CD14-positive monocyte (primary cell): ENCODE measurements at regions not wholly inside any gene's neighbourhood (a gene's known extent, or its start where the extent isn't known, plus 50 kb on each side); places are given as distances from the start of the nearest gene placed in this dataset.

Source experiments
- DNase-seq, 3 donors: peaks; one replicate each; pipeline ENCODE4 v3.0.0-alpha.2; 2011 to 2022
- H2AFZ ChIP-seq: 2 replicates; pipeline ENCODE4 v1.6.0; 2012; ENCODE audit warnings: mild to moderate bottlenecking, low read depth, low read length, inconsistent platforms; ENCODE audit not compliant: insufficient read depth, poor library complexity, severe bottlenecking
- H3K27ac ChIP-seq, 2 donors: 1 replicate in 1 of 2; 2 replicates in 1 of 2; pipeline ENCODE4 v1.5.1; 2012 to 2013; ENCODE audit warnings: low read length in 2 of 2, control low read depth in 1 of 2, inconsistent platforms in 1 of 2, low read depth in 1 of 2, mild to moderate bottlenecking in 1 of 2
- H3K27me3 ChIP-seq, 2 donors: one replicate each; pipeline versions ENCODE4 v1.6.0 to v1.6.1; 2011 to 2013; ENCODE audit warnings: low read length in 2 of 2; ENCODE audit not compliant: control insufficient read depth in 2 of 2, insufficient read depth in 2 of 2
- H3K36me3 ChIP-seq, 2 donors: replicated peaks in 1 of 2; 1 replicate in 1 of 2; 2 replicates in 1 of 2; pipeline versions ENCODE4 v1.5.1 to v1.6.1; 2012 to 2013; ENCODE audit warnings: low read length in 2 of 2, control low read depth in 1 of 2, inconsistent platforms in 1 of 2, mild to moderate bottlenecking in 1 of 2; ENCODE audit not compliant: insufficient read depth in 2 of 2, control insufficient read depth in 1 of 2
- H3K4me1 ChIP-seq, 2 donors: 1 replicate in 1 of 2; 2 replicates in 1 of 2; pipeline versions ENCODE4 v1.5.1 to v1.6.1; 2012 to 2013; ENCODE audit warnings: low read length in 2 of 2, control low read depth in 1 of 2, inconsistent platforms in 1 of 2, mild to moderate bottlenecking in 1 of 2, moderate library complexity in 1 of 2; ENCODE audit not compliant: insufficient read depth in 2 of 2, control insufficient read depth in 1 of 2
- H3K4me2 ChIP-seq: replicated peaks from 2 replicates; pipeline ENCODE3; 2012; ENCODE audit warnings: low read length, moderate library complexity, mild to moderate bottlenecking; ENCODE audit not compliant: poor library complexity, severe bottlenecking; ENCODE audit errors: extremely low read depth
- H3K4me3 ChIP-seq, 3 experiments: fragments of 200-600 bp in 1 of 3; sonication (generic) in 1 of 3; replicated peaks in 1 of 3; 1 replicate in 2 of 3; 2 replicates in 1 of 3; pipeline ENCODE4 v1.5.1; 2011 to 2013; ENCODE audit warnings: low read length in 3 of 3, mild to moderate bottlenecking in 3 of 3, control low read depth in 2 of 3, low read depth in 2 of 3, inconsistent platforms in 1 of 3, moderate library complexity in 1 of 3
- H3K79me2 ChIP-seq: 2 replicates; pipeline ENCODE4 v1.6.0; 2012; ENCODE audit warnings: mild to moderate bottlenecking, control low read depth, inconsistent platforms, low read length, moderate library complexity; ENCODE audit not compliant: insufficient read depth
- H3K9ac ChIP-seq: 2 replicates; pipeline ENCODE4 v1.6.0; 2017; ENCODE audit warnings: low read length, mild to moderate bottlenecking; ENCODE audit not compliant: insufficient read depth, poor library complexity, severe bottlenecking
- H3K9me3 ChIP-seq, 2 donors: replicated peaks in 1 of 2; 1 replicate in 1 of 2; 2 replicates in 1 of 2; pipeline versions ENCODE4 v1.5.1 to v1.6.1; 2012 to 2013; ENCODE audit warnings: low read length in 2 of 2, control low read depth in 1 of 2; ENCODE audit not compliant: control insufficient read depth in 1 of 2, insufficient read depth in 1 of 2
- H4K20me1 ChIP-seq: 2 replicates; pipeline ENCODE4 v1.6.0; 2012; ENCODE audit warnings: mild to moderate bottlenecking, low read length, control low read depth, moderate library complexity; ENCODE audit not compliant: insufficient read depth
- H3K27ac Mint-ChIP-seq, 7 donors: one replicate each; pipeline ENCODE4 v1.8.0; 2020; ENCODE audit warnings: mild to moderate bottlenecking in 7 of 7, mixed read lengths in 7 of 7, moderate library complexity in 6 of 7, inconsistent platforms in 2 of 7
- H3K27me3 Mint-ChIP-seq, 3 donors: one replicate each; pipeline ENCODE4 v1.8.0; 2021 to 2022; ENCODE audit warnings: low read depth in 3 of 3, mild to moderate bottlenecking in 3 of 3, mixed read lengths in 3 of 3, moderate library complexity in 3 of 3, inconsistent platforms in 1 of 3
- H3K36me3 Mint-ChIP-seq, 2 donors: one replicate each; pipeline ENCODE4 v1.8.0; 2020; ENCODE audit warnings: mixed read lengths in 2 of 2, inconsistent platforms in 1 of 2, mild to moderate bottlenecking in 1 of 2
- H3K4me1 Mint-ChIP-seq: one replicate; pipeline ENCODE4 v1.8.0; 2020; ENCODE audit warnings: mild to moderate bottlenecking, mixed read lengths
- H3K4me3 Mint-ChIP-seq, 2 donors: one replicate each; pipeline ENCODE4 v1.8.0; 2020; ENCODE audit warnings: mild to moderate bottlenecking in 2 of 2, mixed read lengths in 2 of 2, moderate library complexity in 1 of 2
- H3K9me3 Mint-ChIP-seq, 7 donors: one replicate each; pipeline ENCODE4 v1.8.0; 2020 to 2022; ENCODE audit warnings: mixed read lengths in 7 of 7, mild to moderate bottlenecking in 6 of 7, moderate library complexity in 6 of 7, inconsistent platforms in 2 of 7
- CTCF ChIP-seq: fragments of 200-600 bp; IDR thresholded peaks from one replicate; pipeline ENCODE4 v1.8.0; 2022; ENCODE audit warnings: antibody characterized with exemption, mild to moderate bottlenecking
- WGBS: methylation state at CpG from one replicate; pipeline ENCODE4 v1.1.5; 2013; ENCODE audit warnings: missing lambda C conversion rate; ENCODE audit not compliant: insufficient coverage; 5-methylcytosine and 5-hydroxymethylcytosine counted together
- intact Hi-C, 2 donors: fragments of 100-400 bp; cut with micrococcal nuclease; formaldehyde crosslinking; loops; one replicate each; pipeline versions ENCODE4 v1.15.0 to v1.15.1; 2023

- H3K9ac ChIP-seq, result no peak overlapping the region
- H3K4me1 ChIP-seq, result no peaks in the 10 kb centered on the region
- H3K27ac ChIP-seq, result no peak overlapping the region
- no peak overlapping the region for H3K4me3 ChIP-seq
- intact Hi-C loops, result no loop called here
- no peaks in the 10 kb centered on the region for H3K36me3 ChIP-seq
- H3K9me3 ChIP-seq, result peaks cover 3 to 13% of the 10 kb centered on the region in 2 donors
- no peaks in the 10 kb centered on the region for H3K79me2 ChIP-seq
- no CpG with 5 or more reads among the region's 3 CpGs for WGBS
- Mint-ChIP-seq H3K4me3 (no peak overlapping the region), H3K27me3 (peaks cover 0 to 2% (median 0%) of the 10 kb centered on the region in 3 donors), H3K4me1 (no peaks in the 10 kb centered on the region), H3K27ac (no peak overlapping the region), H3K9me3 (peaks cover 4 to 18% (median 7%) of the 10 kb centered on the region in 7 donors), H3K36me3 (no peaks in the 10 kb centered on the region)
- no peak overlapping the region for H3K4me2 ChIP-seq
- H4K20me1 ChIP-seq, result no peaks in the 10 kb centered on the region
- TF ChIP-seq CTCF, result no peak
- H3K27me3 ChIP-seq, result no peaks in the 10 kb centered on the region
- DNase-seq, result no peak
- H2AFZ ChIP-seq, result no peak overlapping the region
Measured at GRCh38 chr13:56020425-56020824, 1120.3 kb upstream of the PRR20A start.

GRCh38 chr13:56039992-56040391, 1100.7 kb upstream of the PRR20A start:
- no peak overlapping the region for H3K4me3 Mint-ChIP-seq
- H3K9me3 ChIP-seq, result no peaks in the 10 kb centered on the region
- H2AFZ ChIP-seq, result no peak overlapping the region
- H3K79me2 ChIP-seq, result no peaks in the 10 kb centered on the region
- H3K36me3 Mint-ChIP-seq, result no peaks in the 10 kb centered on the region
- no peaks in the 10 kb centered on the region for H4K20me1 ChIP-seq
- no peak overlapping the region for H3K27ac ChIP-seq
- DNase-seq, result no peak
- H3K9me3 Mint-ChIP-seq, result peaks cover 5 to 31% (median 15%) of the 10 kb centered on the region in 7 donors
- H3K4me1 ChIP-seq, result no peaks in the 10 kb centered on the region
- no peak for TF ChIP-seq CTCF
- WGBS, result 93% methylated on average over 8 of the region's 8 CpGs
- H3K27me3 ChIP-seq, result no peaks in the 10 kb centered on the region
- H3K4me3 ChIP-seq, result no peak overlapping the region
- H3K4me2 ChIP-seq, result no peak overlapping the region
- H3K27me3 Mint-ChIP-seq, result peaks cover 0 to 2% (median 0%) of the 10 kb centered on the region in 3 donors
- H3K27ac Mint-ChIP-seq, result no peak overlapping the region
- no peaks in the 10 kb centered on the region for H3K4me1 Mint-ChIP-seq
- intact Hi-C loops, result no loop called here
- H3K9ac ChIP-seq, result no peak overlapping the region
- H3K36me3 ChIP-seq, result no peaks in the 10 kb centered on the region
